Fibroblast of the aortic adventitia (primary cell): ENCODE measurements at regions not wholly inside any gene's neighbourhood (a gene's known extent, or its start where the extent isn't known, plus 50 kb on each side); places are given as distances from the start of the nearest gene placed in this dataset.

Experiments used
- DNase-seq: peaks from one replicate; pipeline ENCODE4 v3.0.0-alpha.2; 2010; ENCODE audit warnings: low read depth
- H3K4me3 ChIP-seq: 2 replicates; pipeline ENCODE4 v1.5.1; 2011; ENCODE audit warnings: low read depth, mild to moderate bottlenecking, control low read depth, low read length, moderate library complexity
- TF ChIP-seq, protein P1 (sequence below): IDR thresholded peaks from 2 replicates; pipeline ENCODE4 v1.5.1; 2011; ENCODE audit warnings: mild to moderate bottlenecking, low read length, control low read depth, inconsistent platforms; ENCODE audit not compliant: insufficient read depth

DNA sequence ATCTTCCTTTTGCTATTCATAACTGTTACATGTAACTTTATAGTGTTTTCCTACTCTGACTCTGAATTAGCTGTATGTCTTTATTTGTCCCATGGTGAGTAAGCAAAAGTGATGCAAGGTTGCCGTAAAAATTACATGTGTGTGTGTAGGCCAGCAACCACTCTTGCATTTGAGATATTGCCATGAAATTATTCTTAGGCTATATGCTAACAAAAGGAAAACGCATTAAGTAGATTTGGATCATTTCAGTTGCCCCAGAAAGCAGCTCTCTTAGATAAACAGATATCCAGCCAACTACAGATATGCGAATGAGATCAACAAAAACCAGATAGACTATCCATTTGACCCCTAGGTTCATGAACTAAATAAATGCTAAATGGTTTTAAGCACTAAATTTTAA lies 73.6 kb downstream of the CYLC2 start:
- no peak for DNase-seq
- TF ChIP-seq, protein P1, sequence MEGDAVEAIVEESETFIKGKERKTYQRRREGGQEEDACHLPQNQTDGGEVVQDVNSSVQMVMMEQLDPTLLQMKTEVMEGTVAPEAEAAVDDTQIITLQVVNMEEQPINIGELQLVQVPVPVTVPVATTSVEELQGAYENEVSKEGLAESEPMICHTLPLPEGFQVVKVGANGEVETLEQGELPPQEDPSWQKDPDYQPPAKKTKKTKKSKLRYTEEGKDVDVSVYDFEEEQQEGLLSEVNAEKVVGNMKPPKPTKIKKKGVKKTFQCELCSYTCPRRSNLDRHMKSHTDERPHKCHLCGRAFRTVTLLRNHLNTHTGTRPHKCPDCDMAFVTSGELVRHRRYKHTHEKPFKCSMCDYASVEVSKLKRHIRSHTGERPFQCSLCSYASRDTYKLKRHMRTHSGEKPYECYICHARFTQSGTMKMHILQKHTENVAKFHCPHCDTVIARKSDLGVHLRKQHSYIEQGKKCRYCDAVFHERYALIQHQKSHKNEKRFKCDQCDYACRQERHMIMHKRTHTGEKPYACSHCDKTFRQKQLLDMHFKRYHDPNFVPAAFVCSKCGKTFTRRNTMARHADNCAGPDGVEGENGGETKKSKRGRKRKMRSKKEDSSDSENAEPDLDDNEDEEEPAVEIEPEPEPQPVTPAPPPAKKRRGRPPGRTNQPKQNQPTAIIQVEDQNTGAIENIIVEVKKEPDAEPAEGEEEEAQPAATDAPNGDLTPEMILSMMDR = no peak
- no peak overlapping the region for H3K4me3 ChIP-seq

DNA sequence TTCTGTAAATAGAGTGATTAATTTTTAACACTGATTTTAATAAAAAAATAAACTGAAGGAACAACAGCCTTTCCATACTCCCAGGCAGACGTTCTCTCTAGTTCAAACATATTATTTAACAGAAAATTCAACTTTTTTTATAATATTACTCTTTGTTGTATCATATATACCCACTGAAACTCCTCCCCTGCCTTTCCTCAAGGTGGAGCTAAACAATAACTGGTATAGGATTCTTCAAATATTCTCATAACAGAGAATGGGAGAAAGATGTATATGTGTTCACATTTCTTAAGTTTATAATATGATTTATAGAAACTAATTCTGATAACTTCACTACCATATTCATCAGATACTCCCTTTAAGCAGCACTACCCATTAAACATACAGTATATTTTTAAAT lies 83.4 kb downstream of the CYLC2 start:
- TF ChIP-seq, protein P1 = no peak
- DNase-seq = no peak
- H3K4me3 ChIP-seq = no peak overlapping the region

DNA sequence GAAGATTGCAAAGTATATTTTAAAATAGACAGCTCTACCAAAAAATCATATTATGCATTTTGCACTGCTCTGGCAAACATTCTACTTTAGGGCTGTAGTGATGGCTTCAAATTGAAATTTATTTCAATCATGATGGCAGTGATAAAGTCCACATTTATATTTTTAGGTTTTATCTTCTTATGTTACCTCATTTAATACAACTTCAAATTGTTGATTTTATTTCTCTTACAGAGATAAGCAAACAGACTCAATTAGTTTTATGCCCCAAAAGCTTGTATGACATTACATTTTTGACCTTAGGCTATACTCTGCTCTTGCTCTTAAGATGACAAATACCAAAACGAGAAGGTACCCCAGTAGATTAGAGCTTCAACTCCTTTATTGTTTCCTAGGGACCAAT lies 87.4 kb downstream of the CYLC2 start:
- TF ChIP-seq, protein P1 = no peak
- DNase-seq = no peak
- H3K4me3 ChIP-seq = no peak overlapping the region

DNA sequence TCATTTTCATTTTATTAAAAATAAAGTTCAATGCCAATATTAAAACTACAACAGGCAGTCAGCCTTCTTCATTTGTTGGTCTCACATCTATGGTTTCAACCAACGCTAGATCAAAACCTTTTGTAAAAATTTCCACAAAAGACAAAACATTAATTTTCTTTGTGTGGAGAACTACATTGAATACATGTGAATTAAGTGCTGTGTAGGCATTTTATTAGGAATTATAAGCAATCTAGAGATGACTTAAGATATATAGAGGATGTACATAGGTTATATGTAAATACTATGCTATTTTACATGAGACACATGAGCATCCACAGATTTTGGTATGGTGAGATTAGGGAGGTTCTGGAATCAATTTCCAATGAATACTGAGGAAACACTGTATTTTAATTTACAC lies 94.2 kb downstream of the CYLC2 start:
- TF ChIP-seq, protein P1 = no peak
- H3K4me3 ChIP-seq = no peak overlapping the region
- DNase-seq = no peak

DNA sequence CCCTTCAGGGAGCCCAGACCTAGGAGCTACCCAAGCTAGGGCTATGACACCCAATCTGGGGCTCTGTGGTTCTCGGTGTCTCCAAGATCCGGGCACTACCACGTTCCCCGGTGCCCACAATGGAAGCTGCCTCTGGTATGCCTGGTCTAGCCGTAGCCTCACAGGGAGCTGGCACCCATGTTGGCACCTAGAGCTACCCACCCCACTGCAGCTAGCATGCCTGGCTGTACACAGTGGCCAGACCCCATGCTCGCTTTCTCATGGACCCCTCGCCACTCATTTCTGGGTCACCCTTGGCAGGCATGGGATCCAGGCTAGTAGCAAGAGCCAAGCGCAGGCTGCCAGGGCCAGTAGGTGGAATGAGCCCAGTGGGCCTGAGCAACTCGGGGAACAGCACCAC lies 109.0 kb downstream of the CYLC2 start:
- no peak for DNase-seq
- H3K4me3 ChIP-seq = no peak overlapping the region
- TF ChIP-seq, protein P1 = no peak

DNA sequence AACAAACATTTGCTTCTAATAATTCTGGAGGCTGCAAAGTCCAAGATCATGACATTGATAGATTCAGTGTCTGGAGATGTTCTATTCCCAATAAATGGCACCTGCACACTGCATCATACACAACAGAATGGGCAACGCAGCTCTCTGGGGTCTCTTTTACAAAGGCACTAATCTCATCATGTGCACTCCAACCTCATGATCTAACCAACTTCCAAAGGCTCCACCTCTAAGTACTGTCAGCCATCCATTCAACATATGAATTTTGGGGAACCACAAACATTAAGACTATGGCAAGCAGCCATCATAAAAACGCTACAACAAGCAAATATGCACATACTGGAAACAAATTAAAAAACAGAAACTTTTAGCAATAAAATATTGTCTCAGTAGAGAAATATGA lies 121.1 kb downstream of the CYLC2 start:
- TF ChIP-seq, protein P1 = no peak
- no peak overlapping the region for H3K4me3 ChIP-seq
- no peak for DNase-seq

DNA sequence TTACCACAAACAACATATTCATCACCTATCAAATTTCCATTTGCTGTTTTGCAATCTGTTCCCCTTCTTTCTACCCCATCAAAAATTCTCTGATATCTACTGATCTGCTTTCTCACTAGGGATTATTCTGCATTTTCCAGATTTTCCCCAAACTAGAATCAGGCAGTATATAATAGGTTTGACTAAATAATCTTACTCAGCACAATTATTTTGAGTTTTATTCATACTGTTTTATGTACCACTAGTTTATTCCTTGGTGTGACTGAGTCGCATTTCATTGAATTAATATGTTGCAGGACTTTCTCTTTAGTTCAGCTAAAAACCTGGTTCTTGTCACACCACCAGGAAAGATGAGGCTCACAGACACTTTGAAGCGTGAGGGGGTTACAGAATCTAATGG lies 131.4 kb downstream of the CYLC2 start:
- TF ChIP-seq, protein P1 = no peak

More for the DNA sequence above, 131.4 kb downstream of the CYLC2 start:
- no peak for DNase-seq
- no peak overlapping the region for H3K4me3 ChIP-seq
